HCT116 (cell line): ENCODE measurements at regions not wholly inside any gene's neighbourhood (a gene's known extent, or its start where the extent isn't known, plus 50 kb on each side); places are given as distances from the start of the nearest gene placed in this dataset.

Experiments used
- ATAC-seq: fragments of 200-7000 bp; cut with Tn5 transposase; 2 replicates; pipeline ENCODE4 v1.9.1; 2020; ENCODE audit warnings: mild to moderate bottlenecking, moderate library complexity
- BruUV-seq: library from RNA; stranded (reverse); fragments of 400-500 nt; replicated peaks from 2 replicates; lab custom pipeline; 2021; lab: Mats Ljungman, UMichigan
- CTCF ChIA-PET: fragments of 300-600 bp; sonication (Branson Sonifier 250); formaldehyde crosslinking; loops from one replicate; lab custom pipeline; 2021; ENCODE audit warnings: antibody characterized with exemption; lab: Charles Lee
- POLR2A ChIA-PET: fragments of 300-600, 350-600 bp; sonication (Branson Sonifier 250); formaldehyde crosslinking; loops from one replicate; lab custom pipeline; 2021; ENCODE audit warnings: antibody characterized with exemption; lab: Charles Lee
- RAD21 ChIA-PET, 2 experiments: fragments of 300-600 bp; sonication (Branson Sonifier 250); formaldehyde crosslinking; loops; one replicate each; lab custom pipeline; 2023; ENCODE audit warnings: low total read pairs in 2 of 2; ENCODE audit not compliant: uncharacterized antibody in 2 of 2, unreplicated experiment in 2 of 2, low non-redundant PET in 1 of 2; lab: Charles Lee
- DNase-seq: peaks from one replicate; pipeline ENCODE4 v3.0.0-alpha.2; 2010; ENCODE audit warnings: low read depth, low spot score
- H2AFZ ChIP-seq: fragments of 200-600 bp; shearing (Covaris generic), sonication (generic); 2 replicates; pipeline ENCODE4 v1.6.1; 2017; ENCODE audit warnings: low read depth, mixed run types, mixed read lengths, antibody characterized with exemption, low read length; ENCODE audit not compliant: poor library complexity, severe bottlenecking
- H3K27ac ChIP-seq: 2 replicates; pipeline ENCODE4 v1.5.1; 2012; ENCODE audit warnings: low read depth, low read length
- H3K27me3 ChIP-seq: fragments of 200-600 bp; sonication (generic); 2 replicates; pipeline ENCODE4 v1.6.1; 2016; ENCODE audit warnings: mixed run types, low read length, mixed read lengths; ENCODE audit not compliant: insufficient read depth
- H3K36me3 ChIP-seq, 2 experiments: fragments of 200-500 bp in 1 of 2; fragments of 200-600 bp in 1 of 2; sonication (Bioruptor generic) in 1 of 2; sonication (generic) in 1 of 2; 2 replicates each; pipeline versions ENCODE4 v1.5.1 to v1.6.1; 2014 to 2016; ENCODE audit warnings: low read length in 2 of 2, inconsistent platforms in 1 of 2, mixed read lengths in 1 of 2, mixed run types in 1 of 2; ENCODE audit not compliant: insufficient read depth in 2 of 2, control insufficient read depth in 1 of 2
- H3K4me1 ChIP-seq, 2 experiments: fragments of 200-600 bp in 1 of 2; sonication (generic) in 1 of 2; 2 replicates each; pipeline versions ENCODE4 v1.5.1 to v1.6.1; 2012 to 2017; ENCODE audit warnings: low read length in 2 of 2, inconsistent platforms in 1 of 2, mild to moderate bottlenecking in 1 of 2, mixed read lengths in 1 of 2, mixed run types in 1 of 2, moderate library complexity in 1 of 2; ENCODE audit not compliant: insufficient read depth in 2 of 2, control insufficient read depth in 1 of 2
- H3K4me2 ChIP-seq: fragments of 200-600 bp; sonication (generic); 2 replicates; pipeline ENCODE4 v1.6.1; 2017; ENCODE audit warnings: mixed run types, low read length, mixed read lengths
- H3K4me3 ChIP-seq, 2 experiments: fragments of 200-600 bp in 1 of 2; sonication (generic) in 1 of 2; replicated peaks in 1 of 2; 2 replicates each; pipeline ENCODE4 v1.5.1; 2011 to 2016; ENCODE audit warnings: low read length in 2 of 2, control low read depth in 1 of 2, low read depth in 1 of 2, mild to moderate bottlenecking in 1 of 2, mixed read lengths in 1 of 2, mixed run types in 1 of 2
- H3K79me2 ChIP-seq: fragments of 200-600 bp; sonication (generic); 2 replicates; pipeline ENCODE4 v1.6.1; 2017; ENCODE audit warnings: mild to moderate bottlenecking, mixed run types, low read length, moderate library complexity, mixed read lengths; ENCODE audit not compliant: insufficient read depth
- H3K9ac ChIP-seq: fragments of 200-600 bp; sonication (generic); 2 replicates; pipeline ENCODE4 v1.6.1; 2016; ENCODE audit warnings: low read length, mixed read lengths
- H3K9me2 ChIP-seq: fragments of 200-600 bp; sonication (generic), shearing (Covaris generic); 2 replicates; pipeline ENCODE4 v1.6.1; 2017; ENCODE audit warnings: mixed run types, mild to moderate bottlenecking, moderate library complexity; ENCODE audit not compliant: insufficient read depth
- H3K9me3 ChIP-seq, 2 experiments: fragments of 200-500 bp in 1 of 2; fragments of 200-600 bp in 1 of 2; sonication (Bioruptor generic) in 1 of 2; sonication (generic) in 1 of 2; 2 replicates each; pipeline ENCODE4 v1.6.1; 2014 to 2017; ENCODE audit warnings: low read length in 2 of 2, mixed read lengths in 2 of 2, inconsistent platforms in 1 of 2, low read depth in 1 of 2, mild to moderate bottlenecking in 1 of 2, mixed run types in 1 of 2, moderate library complexity in 1 of 2; ENCODE audit not compliant: control insufficient read depth in 1 of 2, insufficient read depth in 1 of 2
- H4K20me1 ChIP-seq: fragments of 200-600 bp; sonication (generic), shearing (Covaris generic); 2 replicates; pipeline ENCODE4 v1.6.1; 2017; ENCODE audit warnings: mixed run types, mild to moderate bottlenecking, moderate library complexity; ENCODE audit not compliant: insufficient read depth
- ATF3 ChIP-seq: IDR thresholded peaks from 2 replicates; pipeline ENCODE4 v1.6.1; 2012
- CBX3 ChIP-seq: IDR thresholded peaks from 2 replicates; pipeline ENCODE4 v1.6.1; 2012; ENCODE audit warnings: low read depth
- EGR1 ChIP-seq: IDR thresholded peaks from 2 replicates; pipeline ENCODE4 v1.6.1; 2012; ENCODE audit warnings: low read depth
- ELF1 ChIP-seq: IDR thresholded peaks from 2 replicates; pipeline ENCODE4 v1.6.1; 2012; ENCODE audit warnings: low read depth, borderline replicate concordance
- EZH2 ChIP-seq: fragments of 200-600 bp; sonication (generic); IDR thresholded peaks from 2 replicates; pipeline ENCODE4 v1.6.1; 2017; ENCODE audit warnings: antibody characterized with exemption, mixed run types
- EZH2phosphoT487 ChIP-seq: fragments of 200-600 bp; IDR thresholded peaks from 2 replicates; pipeline ENCODE4 v1.6.1; 2018; ENCODE audit warnings: antibody characterized with exemption, borderline replicate concordance
- FOSL1 ChIP-seq: IDR thresholded peaks from 2 replicates; pipeline ENCODE4 v1.6.1; 2012; ENCODE audit warnings: low read depth
- POLR2A ChIP-seq: IDR thresholded peaks from 2 replicates; pipeline ENCODE4 v1.7.0; 2011; ENCODE audit warnings: borderline replicate concordance; ENCODE audit not compliant: insufficient read depth, insufficient read length; ENCODE audit errors: extremely low read depth
- RAD21 ChIP-seq: IDR thresholded peaks from 2 replicates; pipeline ENCODE4 v1.6.1; 2012; ENCODE audit warnings: low read depth, mild to moderate bottlenecking
- SIN3A ChIP-seq: IDR thresholded peaks from 2 replicates; pipeline ENCODE4 v1.6.1; 2012; ENCODE audit warnings: low read depth
- SP1 ChIP-seq: IDR thresholded peaks from 2 replicates; pipeline ENCODE4 v1.6.1; 2012; ENCODE audit warnings: low read depth
- TCF7L2 ChIP-seq: IDR thresholded peaks from 2 replicates; pipeline ENCODE4 v1.7.0; 2011; ENCODE audit warnings: borderline replicate concordance, inconsistent platforms; ENCODE audit not compliant: insufficient read depth, insufficient read length; ENCODE audit errors: extremely low read depth
- YY1 ChIP-seq: IDR thresholded peaks from 2 replicates; pipeline ENCODE4 v1.6.1; 2011; ENCODE audit warnings: low read length, low read depth, moderate library complexity, mild to moderate bottlenecking; ENCODE audit not compliant: insufficient replicate concordance; ENCODE audit errors: extremely low read depth
- ZFX ChIP-seq: fragments of 450-650 bp; IDR thresholded peaks from 2 replicates; pipeline ENCODE4 v1.6.1; 2017
- ZNF274 ChIP-seq: fragments of 200-500 bp; sonication (Bioruptor generic); IDR thresholded peaks from 2 replicates; pipeline ENCODE4 v1.6.1; 2014; ENCODE audit warnings: mild to moderate bottlenecking, low read depth, low read length, inconsistent platforms
- intact Hi-C: fragments of 100-400 bp; cut with micrococcal nuclease; formaldehyde crosslinking; loops from 2 replicates; pipeline ENCODE4 v1.10.0; 2022
- TF ChIP-seq, protein P1 (sequence below): IDR thresholded peaks from 2 replicates; pipeline ENCODE4 v1.6.1; 2012; ENCODE audit warnings: low read depth
- TF ChIP-seq, protein P2 (sequence below), 3 experiments: fragments of 200-600 bp in 1 of 3; sonication (generic) in 1 of 3; IDR thresholded peaks in 2 of 3; conservative IDR thresholded peaks in 1 of 3; 2 replicates each; pipeline ENCODE4 v1.5.1; 2012 to 2017; ENCODE audit warnings: low read depth in 2 of 3, low read length in 2 of 3, antibody characterized with exemption in 1 of 3, borderline replicate concordance in 1 of 3, control low read depth in 1 of 3, mild to moderate bottlenecking in 1 of 3, mixed read lengths in 1 of 3, mixed run types in 1 of 3, moderate library complexity in 1 of 3; ENCODE audit not compliant: insufficient read depth in 1 of 3
- TF ChIP-seq, protein P3 (sequence below): IDR thresholded peaks from 2 replicates; pipeline ENCODE4 v1.6.1; 2011; ENCODE audit warnings: mild to moderate bottlenecking, low read length, moderate library complexity; ENCODE audit not compliant: insufficient replicate concordance; ENCODE audit errors: extremely low read depth
- TF ChIP-seq, protein P4 (sequence below): IDR thresholded peaks from 2 replicates; pipeline ENCODE4 v1.6.1; 2012

- no peaks in the 10 kb centered on the region for H3K79me2 ChIP-seq
- no peak overlapping the region for H2AFZ ChIP-seq
- H3K4me3 ChIP-seq: no peak overlapping the region
- H3K4me2 ChIP-seq: no peak overlapping the region
- RAD21 ChIA-PET: no interaction called here
- no peak for TF ChIP-seq SIN3A
- no peak for TF ChIP-seq EGR1
- TF ChIP-seq RAD21: no peak
- TF ChIP-seq ZFX: no peak
- no peak for TF ChIP-seq YY1
- no peak for TF ChIP-seq ELF1
- TF ChIP-seq, protein P1, sequence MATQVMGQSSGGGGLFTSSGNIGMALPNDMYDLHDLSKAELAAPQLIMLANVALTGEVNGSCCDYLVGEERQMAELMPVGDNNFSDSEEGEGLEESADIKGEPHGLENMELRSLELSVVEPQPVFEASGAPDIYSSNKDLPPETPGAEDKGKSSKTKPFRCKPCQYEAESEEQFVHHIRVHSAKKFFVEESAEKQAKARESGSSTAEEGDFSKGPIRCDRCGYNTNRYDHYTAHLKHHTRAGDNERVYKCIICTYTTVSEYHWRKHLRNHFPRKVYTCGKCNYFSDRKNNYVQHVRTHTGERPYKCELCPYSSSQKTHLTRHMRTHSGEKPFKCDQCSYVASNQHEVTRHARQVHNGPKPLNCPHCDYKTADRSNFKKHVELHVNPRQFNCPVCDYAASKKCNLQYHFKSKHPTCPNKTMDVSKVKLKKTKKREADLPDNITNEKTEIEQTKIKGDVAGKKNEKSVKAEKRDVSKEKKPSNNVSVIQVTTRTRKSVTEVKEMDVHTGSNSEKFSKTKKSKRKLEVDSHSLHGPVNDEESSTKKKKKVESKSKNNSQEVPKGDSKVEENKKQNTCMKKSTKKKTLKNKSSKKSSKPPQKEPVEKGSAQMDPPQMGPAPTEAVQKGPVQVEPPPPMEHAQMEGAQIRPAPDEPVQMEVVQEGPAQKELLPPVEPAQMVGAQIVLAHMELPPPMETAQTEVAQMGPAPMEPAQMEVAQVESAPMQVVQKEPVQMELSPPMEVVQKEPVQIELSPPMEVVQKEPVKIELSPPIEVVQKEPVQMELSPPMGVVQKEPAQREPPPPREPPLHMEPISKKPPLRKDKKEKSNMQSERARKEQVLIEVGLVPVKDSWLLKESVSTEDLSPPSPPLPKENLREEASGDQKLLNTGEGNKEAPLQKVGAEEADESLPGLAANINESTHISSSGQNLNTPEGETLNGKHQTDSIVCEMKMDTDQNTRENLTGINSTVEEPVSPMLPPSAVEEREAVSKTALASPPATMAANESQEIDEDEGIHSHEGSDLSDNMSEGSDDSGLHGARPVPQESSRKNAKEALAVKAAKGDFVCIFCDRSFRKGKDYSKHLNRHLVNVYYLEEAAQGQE: no peak
- TF ChIP-seq EZH2: no peak
- no peak for TF ChIP-seq POLR2A
- TF ChIP-seq, protein P2, sequence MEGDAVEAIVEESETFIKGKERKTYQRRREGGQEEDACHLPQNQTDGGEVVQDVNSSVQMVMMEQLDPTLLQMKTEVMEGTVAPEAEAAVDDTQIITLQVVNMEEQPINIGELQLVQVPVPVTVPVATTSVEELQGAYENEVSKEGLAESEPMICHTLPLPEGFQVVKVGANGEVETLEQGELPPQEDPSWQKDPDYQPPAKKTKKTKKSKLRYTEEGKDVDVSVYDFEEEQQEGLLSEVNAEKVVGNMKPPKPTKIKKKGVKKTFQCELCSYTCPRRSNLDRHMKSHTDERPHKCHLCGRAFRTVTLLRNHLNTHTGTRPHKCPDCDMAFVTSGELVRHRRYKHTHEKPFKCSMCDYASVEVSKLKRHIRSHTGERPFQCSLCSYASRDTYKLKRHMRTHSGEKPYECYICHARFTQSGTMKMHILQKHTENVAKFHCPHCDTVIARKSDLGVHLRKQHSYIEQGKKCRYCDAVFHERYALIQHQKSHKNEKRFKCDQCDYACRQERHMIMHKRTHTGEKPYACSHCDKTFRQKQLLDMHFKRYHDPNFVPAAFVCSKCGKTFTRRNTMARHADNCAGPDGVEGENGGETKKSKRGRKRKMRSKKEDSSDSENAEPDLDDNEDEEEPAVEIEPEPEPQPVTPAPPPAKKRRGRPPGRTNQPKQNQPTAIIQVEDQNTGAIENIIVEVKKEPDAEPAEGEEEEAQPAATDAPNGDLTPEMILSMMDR (IDR thresholded peaks at IDR 0.05 in 2 of 3, conservative IDR thresholded peaks at IDR 0.05 in 1 of 3; ENCODE audit: borderline replicate concordance in 1 of 3, insufficient read depth in 1 of 3, low read depth in 2 of 3, low read length in 2 of 3): no peak
- no peak for TF ChIP-seq ATF3
- TF ChIP-seq, protein P3, sequence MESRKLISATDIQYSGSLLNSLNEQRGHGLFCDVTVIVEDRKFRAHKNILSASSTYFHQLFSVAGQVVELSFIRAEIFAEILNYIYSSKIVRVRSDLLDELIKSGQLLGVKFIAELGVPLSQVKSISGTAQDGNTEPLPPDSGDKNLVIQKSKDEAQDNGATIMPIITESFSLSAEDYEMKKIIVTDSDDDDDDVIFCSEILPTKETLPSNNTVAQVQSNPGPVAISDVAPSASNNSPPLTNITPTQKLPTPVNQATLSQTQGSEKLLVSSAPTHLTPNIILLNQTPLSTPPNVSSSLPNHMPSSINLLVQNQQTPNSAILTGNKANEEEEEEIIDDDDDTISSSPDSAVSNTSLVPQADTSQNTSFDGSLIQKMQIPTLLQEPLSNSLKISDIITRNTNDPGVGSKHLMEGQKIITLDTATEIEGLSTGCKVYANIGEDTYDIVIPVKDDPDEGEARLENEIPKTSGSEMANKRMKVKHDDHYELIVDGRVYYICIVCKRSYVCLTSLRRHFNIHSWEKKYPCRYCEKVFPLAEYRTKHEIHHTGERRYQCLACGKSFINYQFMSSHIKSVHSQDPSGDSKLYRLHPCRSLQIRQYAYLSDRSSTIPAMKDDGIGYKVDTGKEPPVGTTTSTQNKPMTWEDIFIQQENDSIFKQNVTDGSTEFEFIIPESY: no peak
- TF ChIP-seq ZNF274: no peak
- no peak for TF ChIP-seq FOSL1
- no peak for TF ChIP-seq TCF7L2
- TF ChIP-seq EZH2phosphoT487: no peak
- no peak for TF ChIP-seq SP1
- TF ChIP-seq CBX3: no peak
- TF ChIP-seq, protein P4, sequence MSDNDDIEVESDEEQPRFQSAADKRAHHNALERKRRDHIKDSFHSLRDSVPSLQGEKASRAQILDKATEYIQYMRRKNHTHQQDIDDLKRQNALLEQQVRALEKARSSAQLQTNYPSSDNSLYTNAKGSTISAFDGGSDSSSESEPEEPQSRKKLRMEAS: no peak
- TF ChIP-seq, all 23 proteins: peak for 0
- no TSS peak for BruUV-seq
- Histone ChIP-seq H4K20me1 (no peaks in the 10 kb centered on the region), H3K36me3 (no peaks in the 10 kb centered on the region), H3K27me3 (peaks cover 48% of the 10 kb centered on the region), H3K9me3 (no peaks in the 10 kb centered on the region), H3K9me2 (no peaks in the 10 kb centered on the region), H3K27ac (no peak overlapping the region), H3K9ac (no peak overlapping the region), H3K4me1 (no peaks in the 10 kb centered on the region)
- ChIA-PET POLR2A (no interaction called here), CTCF (no interaction called here)
- no peak for DNase-seq
- intact Hi-C loops: no loop called here
- ATAC-seq: no peak
These were observed 115.6 kb upstream of the KAZN start for GRCh38 chr1:14482784-14483450.
